Memory B cell (primary cell): ENCODE measurements at regions not wholly inside any gene's neighbourhood (a gene's known extent, or its start where the extent isn't known, plus 50 kb on each side); places are given as distances from the start of the nearest gene placed in this dataset.

ENCODE experiments used
- ATAC-seq: fragments of 150-1000 bp; cut with Tn5 transposase; 2 replicates; pipeline ENCODE4 v1.10.0; 2021; ENCODE audit warnings: low read depth, mild to moderate bottlenecking, moderate library complexity
- DNase-seq, 2 donors: peaks; one replicate each; pipeline ENCODE4 v3.0.0; 2022; ENCODE audit warnings: low spot score in 2 of 2
- H3K27ac Mint-ChIP-seq: one replicate; pipeline ENCODE4 v1.8.0; 2022; ENCODE audit warnings: mild to moderate bottlenecking, moderate library complexity, mixed read lengths
- H3K27me3 Mint-ChIP-seq: one replicate; pipeline ENCODE4 v1.8.0; 2022; ENCODE audit warnings: mixed read lengths
- H3K36me3 Mint-ChIP-seq: one replicate; pipeline ENCODE4 v1.8.0; 2022; ENCODE audit warnings: mild to moderate bottlenecking, mixed read lengths
- H3K4me1 Mint-ChIP-seq: one replicate; pipeline ENCODE4 v1.8.0; 2022; ENCODE audit warnings: mixed read lengths
- H3K4me3 Mint-ChIP-seq: one replicate; pipeline ENCODE4 v1.8.0; 2022; ENCODE audit warnings: mild to moderate bottlenecking, moderate library complexity, mixed read lengths
- H3K9me3 Mint-ChIP-seq: one replicate; pipeline ENCODE4 v1.8.0; 2022; ENCODE audit warnings: mixed read lengths

DNA sequence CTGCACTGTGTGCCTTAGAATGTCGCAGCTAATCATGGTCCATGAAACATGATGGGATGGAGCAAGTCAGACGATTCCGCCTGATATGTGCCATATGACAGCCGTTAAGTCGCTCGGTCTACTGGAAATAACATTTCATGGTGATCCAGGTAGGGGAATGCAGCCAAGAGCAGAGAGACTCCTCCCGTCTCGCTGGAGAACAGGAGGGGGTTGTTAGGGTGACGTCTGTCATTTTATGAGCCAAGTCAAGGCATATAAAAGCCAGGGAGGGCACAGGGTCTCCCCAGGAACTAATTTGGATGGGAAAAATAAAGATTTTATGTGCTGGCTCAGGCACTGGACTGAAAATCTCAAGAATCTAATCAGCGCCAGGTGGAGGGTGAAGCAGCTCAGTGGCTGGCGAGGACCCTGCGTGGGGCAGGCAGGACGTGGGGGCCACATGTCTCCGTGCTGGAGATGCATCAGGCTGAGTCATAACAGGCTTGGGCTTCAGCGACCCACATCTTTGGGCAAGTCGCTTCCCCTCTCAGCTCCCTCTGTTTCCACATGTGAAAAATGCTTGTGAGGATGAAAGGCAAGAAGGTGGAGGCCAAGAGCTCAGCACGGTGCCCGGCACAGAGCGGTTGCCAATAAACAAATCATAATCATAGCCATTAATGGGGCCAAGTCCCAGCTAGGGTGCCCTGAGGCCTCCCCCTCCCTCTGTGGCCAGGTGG, 234.6 kb downstream of the ANKRD60 start:
- ATAC-seq: no peak
- Mint-ChIP-seq H3K27ac (no peak overlapping the region), H3K36me3 (no peaks in the 10 kb centered on the region), H3K27me3 (peaks cover 12% of the 10 kb centered on the region), H3K4me3 (no peak overlapping the region), H3K9me3 (peaks cover 2% of the 10 kb centered on the region), H3K4me1 (no peaks in the 10 kb centered on the region)
- no peak for DNase-seq

DNA sequence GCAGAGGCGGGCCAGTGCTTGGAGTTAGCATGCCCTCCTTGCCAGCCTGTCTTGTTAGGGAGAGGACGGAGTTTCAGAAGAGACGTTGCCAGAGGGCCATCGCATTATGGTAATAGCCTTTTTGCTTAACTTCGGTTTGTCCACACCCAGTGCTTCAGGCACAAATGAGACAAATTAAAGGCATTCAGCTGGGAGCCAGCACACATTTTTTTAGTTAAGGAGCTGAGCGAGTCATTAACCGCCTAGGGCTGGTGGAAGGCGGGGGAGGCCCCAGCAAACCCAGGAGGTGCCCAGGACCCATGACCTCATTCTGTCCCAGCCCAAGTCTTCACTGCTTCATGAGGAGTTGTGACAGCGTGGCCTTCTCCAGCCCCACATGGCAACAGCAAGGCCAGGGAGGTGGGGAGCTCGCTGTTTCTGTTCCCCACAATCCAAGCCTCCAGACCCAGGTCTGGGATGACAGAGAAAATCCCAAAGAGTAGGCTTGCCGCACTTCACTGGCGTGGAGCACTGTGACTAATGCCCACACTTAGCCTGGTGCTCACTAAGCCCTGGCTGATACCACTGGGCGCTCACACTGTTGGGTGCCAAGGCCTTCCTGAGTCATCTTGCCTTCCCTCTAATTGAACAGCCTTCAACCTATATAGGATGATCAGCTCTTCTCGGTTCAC, 237.1 kb downstream of the ANKRD60 start:
- Mint-ChIP-seq H3K4me3 (no peak overlapping the region), H3K9me3 (no peaks in the 10 kb centered on the region), H3K27ac (no peak overlapping the region), H3K36me3 (no peaks in the 10 kb centered on the region), H3K4me1 (no peaks in the 10 kb centered on the region), H3K27me3 (peaks cover 12% of the 10 kb centered on the region)
- DNase-seq (no peak), ATAC-seq (no peak)

DNA sequence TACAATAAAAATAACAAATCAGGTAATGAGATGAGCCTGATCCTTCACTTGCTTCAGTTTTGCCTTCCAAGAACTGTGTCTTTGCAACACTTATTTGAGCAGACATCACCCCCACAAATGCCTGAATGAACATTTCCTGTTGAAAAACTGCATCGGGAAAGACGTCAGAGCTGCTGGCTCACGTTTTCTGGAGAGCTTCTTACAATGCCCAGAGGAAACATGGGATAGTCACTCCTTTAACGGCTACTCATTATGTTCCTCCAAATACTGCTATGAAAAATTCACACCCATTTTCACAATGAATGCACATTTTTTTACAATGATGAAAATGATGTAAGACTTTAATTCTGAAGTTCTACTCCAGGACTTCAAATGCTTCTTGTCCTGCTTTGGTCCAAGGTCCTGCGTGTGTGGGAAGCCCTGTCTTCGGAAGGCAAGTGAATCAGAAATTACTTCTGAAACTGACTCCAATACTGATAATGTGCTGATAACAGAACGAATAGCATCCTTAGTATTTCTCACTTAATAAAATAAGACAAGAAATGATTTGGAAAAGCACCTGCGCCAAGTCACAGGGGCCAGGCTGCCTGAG, 238.0 kb downstream of the ANKRD60 start:
- Mint-ChIP-seq H3K9me3 (no peaks in the 10 kb centered on the region), H3K4me3 (no peak overlapping the region), H3K36me3 (no peaks in the 10 kb centered on the region), H3K4me1 (no peaks in the 10 kb centered on the region), H3K27ac (no peak overlapping the region), H3K27me3 (peaks cover 11% of the 10 kb centered on the region)
- no peak for ATAC-seq
- no peak for DNase-seq

DNA sequence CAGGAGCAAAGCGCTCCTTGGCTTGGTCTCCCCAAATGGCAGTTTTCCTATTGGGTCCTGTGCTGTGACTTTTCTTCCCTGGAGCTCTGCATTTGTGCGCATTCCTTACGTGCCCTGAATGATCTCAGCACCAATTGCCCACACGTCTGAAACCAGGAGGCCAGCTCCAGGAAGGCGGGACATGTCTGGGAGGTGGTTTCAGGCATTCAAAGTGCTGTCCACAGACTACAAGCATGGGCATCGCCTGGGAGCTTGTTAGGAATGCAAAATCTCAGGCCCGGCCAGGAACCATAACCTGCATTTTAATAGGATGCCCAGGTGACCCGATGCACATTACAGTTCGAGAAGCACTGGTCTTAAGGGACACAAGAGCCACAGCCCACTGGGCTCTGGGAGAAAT, 239.6 kb downstream of the ANKRD60 start:
- no peak overlapping the region for H3K4me3 Mint-ChIP-seq
- H3K27ac Mint-ChIP-seq: no peak overlapping the region
- peaks cover 11% of the 10 kb centered on the region for H3K27me3 Mint-ChIP-seq
- H3K4me1 Mint-ChIP-seq: no peaks in the 10 kb centered on the region
- DNase-seq (no peak), ATAC-seq (no peak)
- H3K36me3 Mint-ChIP-seq: no peaks in the 10 kb centered on the region
- H3K9me3 Mint-ChIP-seq: no peaks in the 10 kb centered on the region

- Mint-ChIP-seq H3K36me3 (no peaks in the 10 kb centered on the region), H3K27ac (no peak overlapping the region), H3K4me1 (no peaks in the 10 kb centered on the region), H3K27me3 (peaks cover 11% of the 10 kb centered on the region), H3K9me3 (no peaks in the 10 kb centered on the region), H3K4me3 (no peak overlapping the region)
- DNase-seq (no peak), ATAC-seq (no peak)
Measured at GRCh38 chr20:57988422-57988821, 240.0 kb downstream of the ANKRD60 start.

DNA sequence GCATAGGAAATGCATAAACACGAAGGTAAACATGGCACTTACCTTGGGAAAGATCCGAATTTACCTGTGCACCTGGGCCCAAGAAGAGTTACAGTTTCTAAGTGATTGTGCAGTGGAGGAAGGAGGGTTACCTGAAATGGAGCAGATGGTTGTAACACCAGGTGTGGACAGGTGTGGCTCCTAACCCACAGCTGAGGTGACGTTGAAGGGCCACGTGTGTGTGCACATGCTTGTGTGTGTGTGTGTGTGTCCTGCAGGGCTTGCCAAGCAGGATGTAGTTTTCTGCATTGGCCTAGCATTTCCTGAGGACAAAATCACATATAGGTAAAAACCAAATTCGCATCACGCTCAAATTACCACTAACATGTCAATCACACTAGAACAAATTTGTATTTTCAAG, 240.8 kb downstream of the ANKRD60 start:
- Mint-ChIP-seq H3K9me3 (no peaks in the 10 kb centered on the region), H3K27me3 (peaks cover 11% of the 10 kb centered on the region), H3K36me3 (no peaks in the 10 kb centered on the region), H3K4me3 (no peak overlapping the region), H3K27ac (no peak overlapping the region), H3K4me1 (no peaks in the 10 kb centered on the region)
- ATAC-seq (no peak), DNase-seq (no peak)

GRCh38 chr20:57986666-57987065, 241.8 kb downstream of the ANKRD60 start:
- DNase-seq (no peak), ATAC-seq (no peak)
- Mint-ChIP-seq H3K27ac (no peak overlapping the region), H3K4me3 (no peak overlapping the region), H3K9me3 (no peaks in the 10 kb centered on the region), H3K27me3 (peaks cover 12% of the 10 kb centered on the region), H3K4me1 (no peaks in the 10 kb centered on the region), H3K36me3 (no peaks in the 10 kb centered on the region)

- H3K27ac Mint-ChIP-seq: no peak overlapping the region
- H3K27me3 Mint-ChIP-seq: peaks cover 14% of the 10 kb centered on the region
Measured at GRCh38 chr20:57985278-57985677, 243.2 kb downstream of the ANKRD60 start.

DNA sequence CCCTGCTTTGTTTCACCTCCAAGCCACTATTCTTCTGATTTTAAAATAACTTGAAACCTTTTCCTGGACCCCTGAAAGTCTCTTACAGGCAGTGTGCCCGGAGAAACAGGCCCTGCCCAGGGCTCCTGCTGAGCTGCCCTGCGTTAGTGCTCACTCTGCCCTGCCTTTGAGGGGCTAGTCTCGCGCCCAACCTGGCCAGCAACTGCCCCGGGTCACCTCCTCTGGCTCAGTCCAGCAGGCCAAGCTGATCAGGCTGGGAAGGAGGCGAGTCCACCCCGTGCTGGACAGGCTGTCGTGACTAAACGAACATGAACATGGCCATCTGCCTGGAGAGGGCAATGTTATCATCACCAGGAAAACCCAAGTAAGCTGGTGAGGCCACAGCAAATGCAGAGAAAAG, 245.4 kb downstream of the ANKRD60 start:
- no peaks in the 10 kb centered on the region for H3K36me3 Mint-ChIP-seq
- H3K9me3 Mint-ChIP-seq: no peaks in the 10 kb centered on the region
- no peak overlapping the region for H3K4me3 Mint-ChIP-seq
- no peaks in the 10 kb centered on the region for H3K4me1 Mint-ChIP-seq
- H3K27me3 Mint-ChIP-seq: peaks cover 8% of the 10 kb centered on the region
- no peak for DNase-seq
- no peak overlapping the region for H3K27ac Mint-ChIP-seq
- ATAC-seq: no peak

More at GRCh38 chr20:57985278-57985677, 243.2 kb downstream of the ANKRD60 start:
- Mint-ChIP-seq H3K36me3 (no peaks in the 10 kb centered on the region), H3K9me3 (no peaks in the 10 kb centered on the region), H3K4me3 (no peak overlapping the region), H3K4me1 (no peaks in the 10 kb centered on the region)
- ATAC-seq: no peak
- DNase-seq: no peak

DNA sequence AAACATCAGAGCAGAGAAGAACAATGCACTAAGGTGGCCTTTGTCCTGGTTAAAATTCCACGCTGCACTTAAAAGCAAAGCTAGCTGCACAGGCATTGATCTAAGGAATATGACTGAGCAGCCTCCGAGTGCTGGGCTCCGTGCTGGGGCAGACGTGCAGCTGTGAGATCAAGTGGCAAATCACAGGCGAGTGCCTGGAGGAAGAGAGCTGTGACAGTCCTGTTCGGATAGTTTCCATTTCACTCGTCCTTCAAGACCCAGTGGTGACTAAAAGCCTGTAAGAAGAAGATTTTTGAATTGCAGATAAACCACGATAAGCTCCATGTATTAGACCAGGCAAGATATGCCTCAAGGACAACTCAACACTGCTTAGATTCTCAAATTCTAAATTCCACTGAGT, 247.9 kb downstream of the ANKRD60 start:
- DNase-seq (no peak), ATAC-seq (no peak)
- H3K27me3 Mint-ChIP-seq: peaks cover 5% of the 10 kb centered on the region
- H3K36me3 Mint-ChIP-seq: no peaks in the 10 kb centered on the region
- H3K9me3 Mint-ChIP-seq: no peaks in the 10 kb centered on the region
- H3K27ac Mint-ChIP-seq: no peak overlapping the region
- no peaks in the 10 kb centered on the region for H3K4me1 Mint-ChIP-seq
- no peak overlapping the region for H3K4me3 Mint-ChIP-seq

- DNase-seq (no peak), ATAC-seq (no peak)
- H3K36me3 Mint-ChIP-seq: no peaks in the 10 kb centered on the region
- no peak overlapping the region for H3K4me3 Mint-ChIP-seq
- no peak overlapping the region for H3K27ac Mint-ChIP-seq
- no peaks in the 10 kb centered on the region for H3K4me1 Mint-ChIP-seq
- peaks cover 6% of the 10 kb centered on the region for H3K9me3 Mint-ChIP-seq
- H3K27me3 Mint-ChIP-seq: peaks cover 5% of the 10 kb centered on the region
Measured at GRCh38 chr20:57977569-57977968, 250.9 kb downstream of the ANKRD60 start.

DNA sequence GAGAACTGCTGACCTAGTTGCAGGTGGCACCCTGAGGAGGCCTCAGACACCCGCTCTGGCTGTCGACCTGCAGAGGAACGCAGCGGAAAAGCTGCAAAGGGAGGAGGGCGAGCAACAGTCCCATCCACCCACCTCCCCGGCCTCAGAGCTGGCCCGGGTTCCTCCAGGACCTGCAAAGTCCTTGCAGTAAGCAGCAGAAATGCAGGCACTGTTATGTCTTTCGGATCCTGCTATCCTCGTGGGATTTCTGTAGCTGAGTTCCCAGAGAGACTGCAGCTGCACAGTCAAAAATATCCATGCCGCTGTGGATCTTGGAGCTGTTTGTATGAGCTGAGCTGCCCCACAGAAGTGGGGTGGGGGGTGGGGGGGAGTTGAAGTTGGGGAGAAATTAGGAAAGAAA, 251.3 kb downstream of the ANKRD60 start:
- Mint-ChIP-seq H3K27ac (no peak overlapping the region), H3K4me1 (no peaks in the 10 kb centered on the region), H3K9me3 (peaks cover 6% of the 10 kb centered on the region)

DNA sequence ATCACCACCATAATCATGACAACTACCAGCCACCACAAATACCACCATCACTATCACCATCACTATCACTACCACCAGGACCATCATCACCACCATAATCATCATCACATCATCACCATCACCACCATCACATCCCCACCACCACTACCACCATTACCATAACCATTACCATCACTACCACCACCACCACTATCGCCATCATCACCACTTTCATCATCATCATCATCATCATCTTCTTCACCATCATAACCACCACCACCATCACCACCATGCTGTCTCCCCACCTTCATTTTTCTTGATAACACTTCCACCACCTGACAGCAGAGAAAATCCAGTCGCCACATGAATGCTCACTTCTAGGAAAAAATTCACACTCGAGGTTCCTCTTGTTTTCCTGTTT, 253.6 kb downstream of the ANKRD60 start:
- H3K27me3 Mint-ChIP-seq: peaks cover 4% of the 10 kb centered on the region
- no peak overlapping the region for H3K27ac Mint-ChIP-seq
- H3K4me1 Mint-ChIP-seq: no peaks in the 10 kb centered on the region
- H3K36me3 Mint-ChIP-seq: no peaks in the 10 kb centered on the region
- peaks cover 10% of the 10 kb centered on the region for H3K9me3 Mint-ChIP-seq
- DNase-seq (no peak), ATAC-seq (no peak)
- H3K4me3 Mint-ChIP-seq: no peak overlapping the region

More for the DNA sequence above, 251.3 kb downstream of the ANKRD60 start:
- H3K36me3 Mint-ChIP-seq: no peaks in the 10 kb centered on the region
- peaks cover 5% of the 10 kb centered on the region for H3K27me3 Mint-ChIP-seq
- no peak overlapping the region for H3K4me3 Mint-ChIP-seq
- DNase-seq (no peak), ATAC-seq (no peak)

DNA sequence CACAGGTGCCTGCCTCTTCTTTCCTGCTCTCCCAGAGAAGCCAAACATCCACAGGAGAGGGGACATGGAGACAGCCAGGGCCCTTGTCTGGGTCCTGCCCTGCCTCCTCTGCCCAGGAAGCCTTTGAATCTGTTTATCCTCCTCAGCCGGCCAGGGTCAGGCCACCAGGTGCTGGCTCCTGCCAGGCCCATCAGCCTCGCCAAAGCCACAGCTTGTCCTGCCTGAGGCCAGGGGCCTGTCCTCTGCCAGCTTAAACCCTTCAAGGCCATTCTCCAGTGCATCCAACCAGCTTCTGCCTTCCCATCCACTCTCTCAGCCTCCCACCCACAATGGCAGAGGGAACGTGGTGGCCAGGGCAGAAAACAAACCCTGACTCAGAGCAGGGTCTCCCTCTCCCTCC, 254.6 kb downstream of the ANKRD60 start:
- Mint-ChIP-seq H3K4me3 (no peak overlapping the region), H3K4me1 (no peaks in the 10 kb centered on the region), H3K27ac (no peak overlapping the region), H3K27me3 (peaks cover 10% of the 10 kb centered on the region), H3K9me3 (peaks cover 10% of the 10 kb centered on the region), H3K36me3 (no peaks in the 10 kb centered on the region)
- DNase-seq (no peak), ATAC-seq (no peak)
